NB4 (cell line): ENCODE measurements at regions not wholly inside any gene's neighbourhood (a gene's known extent, or its start where the extent isn't known, plus 50 kb on each side); places are given as distances from the start of the nearest gene placed in this dataset.

Experiments used
- POLR2A ChIP-seq: IDR thresholded peaks from 2 replicates; pipeline ENCODE4 v1.6.1; 2011; ENCODE audit warnings: mild to moderate bottlenecking; ENCODE audit not compliant: insufficient read length; ENCODE audit errors: extremely low read depth
- TF ChIP-seq, protein P1 (sequence below): IDR thresholded peaks from one replicate; pipeline ENCODE4 v1.5.1; 2012; ENCODE audit warnings: low read depth, low read length

DNA sequence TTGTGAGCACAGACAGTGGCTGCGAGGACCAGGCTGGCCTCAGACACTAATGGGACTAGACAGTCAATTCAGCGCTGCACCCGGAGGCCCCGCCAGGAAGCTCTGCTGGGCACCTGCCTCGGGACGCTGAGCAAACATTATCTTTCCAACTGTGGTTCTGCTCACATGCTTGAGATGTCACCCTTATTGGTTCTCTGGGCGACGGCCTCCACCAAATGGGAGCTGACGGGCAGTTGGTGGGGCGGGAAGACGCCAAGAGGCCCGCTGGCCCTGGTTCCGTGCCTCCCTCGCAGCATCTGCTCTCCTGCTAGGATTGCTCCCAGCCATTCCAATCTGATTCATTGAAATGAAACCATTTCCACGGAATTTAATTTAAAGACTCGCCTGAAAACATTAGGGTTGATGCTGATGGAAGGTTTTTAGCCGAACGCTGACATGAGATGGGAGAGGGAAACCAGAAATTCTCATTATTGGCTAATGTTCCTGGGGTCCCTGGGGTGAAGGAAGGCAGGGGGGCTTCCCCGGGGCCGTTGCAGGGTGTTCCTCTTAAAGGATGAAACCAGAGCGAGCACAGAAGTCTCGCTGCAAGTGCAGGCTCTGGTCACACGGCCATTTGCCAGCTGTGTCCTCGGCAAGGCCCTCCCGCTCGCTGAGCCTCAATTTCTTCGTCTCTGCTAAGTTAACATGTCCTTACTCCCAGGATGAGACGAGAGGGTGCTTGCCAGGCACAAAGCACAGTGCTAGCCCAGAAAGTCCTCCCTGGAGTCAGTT lies 512.2 kb downstream of the NPHP4 start:
- TF ChIP-seq, protein P1, sequence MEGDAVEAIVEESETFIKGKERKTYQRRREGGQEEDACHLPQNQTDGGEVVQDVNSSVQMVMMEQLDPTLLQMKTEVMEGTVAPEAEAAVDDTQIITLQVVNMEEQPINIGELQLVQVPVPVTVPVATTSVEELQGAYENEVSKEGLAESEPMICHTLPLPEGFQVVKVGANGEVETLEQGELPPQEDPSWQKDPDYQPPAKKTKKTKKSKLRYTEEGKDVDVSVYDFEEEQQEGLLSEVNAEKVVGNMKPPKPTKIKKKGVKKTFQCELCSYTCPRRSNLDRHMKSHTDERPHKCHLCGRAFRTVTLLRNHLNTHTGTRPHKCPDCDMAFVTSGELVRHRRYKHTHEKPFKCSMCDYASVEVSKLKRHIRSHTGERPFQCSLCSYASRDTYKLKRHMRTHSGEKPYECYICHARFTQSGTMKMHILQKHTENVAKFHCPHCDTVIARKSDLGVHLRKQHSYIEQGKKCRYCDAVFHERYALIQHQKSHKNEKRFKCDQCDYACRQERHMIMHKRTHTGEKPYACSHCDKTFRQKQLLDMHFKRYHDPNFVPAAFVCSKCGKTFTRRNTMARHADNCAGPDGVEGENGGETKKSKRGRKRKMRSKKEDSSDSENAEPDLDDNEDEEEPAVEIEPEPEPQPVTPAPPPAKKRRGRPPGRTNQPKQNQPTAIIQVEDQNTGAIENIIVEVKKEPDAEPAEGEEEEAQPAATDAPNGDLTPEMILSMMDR = no peak
- TF ChIP-seq POLR2A = no peak
